ENCODE measurements at regions not wholly inside any gene's neighbourhood (a gene's known extent, or its start where the extent isn't known, plus 50 kb on each side); places are given as distances from the start of the nearest gene placed in this dataset.
"Not testable (repeated sequence)": the region's sequence is repeated elsewhere in the genome, so short reads cannot be mapped to it uniquely, and the experiment has no call there.

GRCh38 chr1:213783893-213784292 is 203.9 kb upstream of the PROX1 start:
- TF ChIP-seq ZNF384 (IDR thresholded peaks at IDR 0.05) (no peak), PKNOX1 (IDR thresholded peaks at IDR 0.05) (no peak), LEF1 (IDR thresholded peaks at IDR 0.05; ENCODE audit: borderline replicate concordance) (no peak), L3MBTL2 (conservative IDR thresholded peaks at IDR 0.05) (no peak)
- no peak for DNase-seq (ENCODE audit: extremely low spot score)
- POLR2A ChIA-PET = no interaction called here
- CTCF ChIA-PET = no interaction called here

GRCh38 chr1:213786683-213787082 is 201.1 kb upstream of the PROX1 start:
- POLR2A ChIA-PET = no interaction called here
- TF ChIP-seq L3MBTL2 (conservative IDR thresholded peaks at IDR 0.05) (no peak), BHLHE40 (IDR thresholded peaks at IDR 0.05; ENCODE audit: borderline replicate concordance) (no peak)
- no peak for DNase-seq (ENCODE audit: extremely low spot score)
- CTCF ChIA-PET = no interaction called here

GRCh38 chr1:213790565-213790964 is 197.2 kb upstream of the PROX1 start:
- CTCF ChIA-PET = interaction anchor here (0.5 kb wide), 1 partner anchor 1989 kb away, joined by 3 read pairs; no protein-coding TSS in a partner anchor
- no peak for DNase-seq (ENCODE audit: extremely low spot score)
- TF ChIP-seq TARDBP (IDR thresholded peaks at IDR 0.05) = no peak
- TF ChIP-seq BHLHE40 (IDR thresholded peaks at IDR 0.05; ENCODE audit: borderline replicate concordance) = no peak
- POLR2A ChIA-PET = no interaction called here

- TF ChIP-seq FOXK2 (IDR thresholded peaks at IDR 0.05) (no peak), FOXA1 (IDR thresholded peaks at IDR 0.05) (no peak), TARDBP (IDR thresholded peaks at IDR 0.05) (no peak), HDGF (IDR thresholded peaks at IDR 0.05; ENCODE audit: borderline replicate concordance) (no peak), NFRKB (IDR thresholded peaks at IDR 0.05) (no peak), SUZ12 (IDR thresholded peaks at IDR 0.05) (no peak), L3MBTL2 (conservative IDR thresholded peaks at IDR 0.05) (no peak), CTBP1 (IDR thresholded peaks at IDR 0.05; ENCODE audit: borderline replicate concordance) (no peak), ARNT (IDR thresholded peaks at IDR 0.05) (no peak), LEF1 (IDR thresholded peaks at IDR 0.05; ENCODE audit: borderline replicate concordance) (no peak), ZNF384 (IDR thresholded peaks at IDR 0.05) (no peak), FOXM1 (IDR thresholded peaks at IDR 0.05; ENCODE audit: borderline replicate concordance) (no peak), SP1 (IDR thresholded peaks at IDR 0.05) (no peak)
- ChIA-PET POLR2A (no interaction called here), CTCF (no interaction called here)
- DNase-seq (ENCODE audit: extremely low spot score) = no peak
These were observed 194.2 kb upstream of the PROX1 start for GRCh38 chr1:213793482-213794067.

GRCh38 chr1:213796525-213796924 is 191.2 kb upstream of the PROX1 start:
- CTCF ChIA-PET = no interaction called here
- no peak for DNase-seq (ENCODE audit: extremely low spot score)
- no peak for TF ChIP-seq CTBP1 (IDR thresholded peaks at IDR 0.05; ENCODE audit: borderline replicate concordance)
- no peak for TF ChIP-seq PKNOX1 (IDR thresholded peaks at IDR 0.05)
- no peak for TF ChIP-seq LEF1 (IDR thresholded peaks at IDR 0.05; ENCODE audit: borderline replicate concordance)
- TF ChIP-seq NFRKB (IDR thresholded peaks at IDR 0.05) = no peak
- POLR2A ChIA-PET = no interaction called here

GRCh38 chr1:213808288-213808687 is 179.5 kb upstream of the PROX1 start:
- DNase-seq (ENCODE audit: extremely low spot score); POLR2A ChIA-PET; CTCF ChIA-PET: not testable (repeated sequence)

GRCh38 chr1:213817156-213817555 is 170.6 kb upstream of the PROX1 start:
- ChIA-PET POLR2A (no interaction called here), CTCF (no interaction called here)
- DNase-seq (ENCODE audit: extremely low spot score) = no peak
- TF ChIP-seq SUZ12 (IDR thresholded peaks at IDR 0.05) = no peak
- TF ChIP-seq FOXM1 (IDR thresholded peaks at IDR 0.05; ENCODE audit: borderline replicate concordance) = no peak
- no peak for TF ChIP-seq TARDBP (IDR thresholded peaks at IDR 0.05)
- no peak for TF ChIP-seq FOXK2 (IDR thresholded peaks at IDR 0.05)
- TF ChIP-seq FOXA1 (IDR thresholded peaks at IDR 0.05) = no peak
- no peak for TF ChIP-seq ARNT (IDR thresholded peaks at IDR 0.05)
- TF ChIP-seq ELF4 (IDR thresholded peaks at IDR 0.05) = no peak
- TF ChIP-seq L3MBTL2 (conservative IDR thresholded peaks at IDR 0.05) = no peak
- TF ChIP-seq NFRKB (IDR thresholded peaks at IDR 0.05) = no peak

GRCh38 chr1:213820362-213821149 is 167.2 kb upstream of the PROX1 start:
- no peak for DNase-seq (ENCODE audit: extremely low spot score)
- ChIA-PET CTCF (no interaction called here), POLR2A (no interaction called here)
- TF ChIP-seq SP1 (IDR thresholded peaks at IDR 0.05) (no peak), CTBP1 (IDR thresholded peaks at IDR 0.05; ENCODE audit: borderline replicate concordance) (no peak), NFRKB (IDR thresholded peaks at IDR 0.05) (no peak), LEF1 (IDR thresholded peaks at IDR 0.05; ENCODE audit: borderline replicate concordance) (no peak), TARDBP (IDR thresholded peaks at IDR 0.05) (no peak), ZNF384 (IDR thresholded peaks at IDR 0.05) (no peak), FOXA1 (IDR thresholded peaks at IDR 0.05) (no peak), FOXM1 (IDR thresholded peaks at IDR 0.05; ENCODE audit: borderline replicate concordance) (no peak)
